SK-N-SH (cell line): ENCODE measurements at regions not wholly inside any gene's neighbourhood (a gene's known extent, or its start where the extent isn't known, plus 50 kb on each side); places are given as distances from the start of the nearest gene placed in this dataset.

Experiments
- CTCF ChIA-PET: fragments of 300-600, 350-600 bp; formaldehyde crosslinking; extraction: SDS; loops from one replicate; lab custom pipeline; 2021; lab: Yijun Ruan, JAX
- POLR2A ChIA-PET: fragments of 350-600 bp; sonication (Branson Sonifier 250); formaldehyde crosslinking; extraction: SDS; loops from one replicate; lab custom pipeline; 2020; ENCODE audit warnings: antibody characterized with exemption, inconsistent platforms; lab: Yijun Ruan, JAX
- DNase-seq: peaks from one replicate; pipeline ENCODE4 v3.0.0; 2012
- H2AFZ ChIP-seq: fragments of 200-600 bp; sonication (generic); 2 replicates; pipeline ENCODE4 v1.8.1; 2016; ENCODE audit warnings: antibody characterized with exemption, mild to moderate bottlenecking, low read depth
- H3F3A ChIP-seq: fragments of 200-600 bp; sonication (generic); replicated peaks from 2 replicates; pipeline ENCODE3; 2016; ENCODE audit warnings: antibody characterized with exemption, mild to moderate bottlenecking; ENCODE audit not compliant: insufficient read depth
- H3K27ac ChIP-seq, 2 experiments: fragments of 200-500 bp in 1 of 2; fragments of 200-600 bp in 1 of 2; sonication (Bioruptor generic) in 1 of 2; sonication (generic), shearing (Covaris generic) in 1 of 2; 2 replicates each; pipeline versions ENCODE4 v1.5.1 to v1.6.1; 2014 to 2016; ENCODE audit warnings: low read depth in 2 of 2, inconsistent platforms in 1 of 2, low read length in 1 of 2, mild to moderate bottlenecking in 1 of 2, mixed read lengths in 1 of 2
- H3K27me3 ChIP-seq: fragments of 200-600 bp; sonication (generic), shearing (Covaris generic); 2 replicates; pipeline ENCODE4 v1.6.1; 2016; ENCODE audit warnings: mixed run types; ENCODE audit not compliant: insufficient read depth
- H3K36me3 ChIP-seq, 2 experiments: fragments of 200-500 bp in 1 of 2; fragments of 200-600 bp in 1 of 2; sonication (Bioruptor generic) in 1 of 2; sonication (generic) in 1 of 2; replicated peaks in 1 of 2; 2 replicates each; pipeline versions ENCODE3 to v1.5.1; 2014 to 2016; ENCODE audit warnings: low read length in 1 of 2, mild to moderate bottlenecking in 1 of 2; ENCODE audit not compliant: insufficient read depth in 2 of 2, control insufficient read depth in 1 of 2
- H3K4me1 ChIP-seq, 2 experiments: fragments of 200-500 bp in 1 of 2; fragments of 200-600 bp in 1 of 2; sonication (Bioruptor generic) in 1 of 2; sonication (generic), shearing (Covaris generic) in 1 of 2; 2 replicates each; pipeline versions ENCODE4 v1.5.1 to v1.6.1; 2014 to 2016; ENCODE audit warnings: low read depth in 1 of 2, low read length in 1 of 2, mixed run types in 1 of 2; ENCODE audit not compliant: insufficient read depth in 2 of 2, control insufficient read depth in 1 of 2
- H3K4me2 ChIP-seq: fragments of 200-600 bp; sonication (generic), shearing (Covaris generic); 2 replicates; pipeline ENCODE4 v1.6.1; 2017; ENCODE audit warnings: mixed run types
- H3K4me3 ChIP-seq, 2 experiments: fragments of 200-500 bp in 1 of 2; fragments of 200-600 bp in 1 of 2; sonication (Bioruptor generic) in 1 of 2; sonication (generic), shearing (Covaris generic) in 1 of 2; 2 replicates each; pipeline versions ENCODE4 v1.5.1 to v1.8.1; 2014 to 2016; ENCODE audit warnings: low read depth in 2 of 2, inconsistent platforms in 1 of 2, low read length in 1 of 2, mild to moderate bottlenecking in 1 of 2, mixed read lengths in 1 of 2, moderate library complexity in 1 of 2
- H3K79me2 ChIP-seq: fragments of 200-600 bp; sonication (generic); 2 replicates; pipeline ENCODE4 v1.8.1; 2017; ENCODE audit warnings: mild to moderate bottlenecking; ENCODE audit not compliant: insufficient read depth
- H3K9ac ChIP-seq: fragments of 200-600 bp; sonication (generic); 2 replicates; pipeline ENCODE4 v1.6.1; 2017; ENCODE audit warnings: mixed run types
- H3K9me2 ChIP-seq: fragments of 200-600 bp; sonication (generic); 2 replicates; pipeline ENCODE4 v1.6.1; 2017; ENCODE audit warnings: mixed run types
- H3K9me3 ChIP-seq: fragments of 200-600 bp; sonication (generic); 2 replicates; pipeline ENCODE4 v1.6.1; 2017; ENCODE audit warnings: mixed run types, mild to moderate bottlenecking, moderate library complexity
- H4K20me1 ChIP-seq: fragments of 200-600 bp; sonication (generic); 2 replicates; pipeline ENCODE4 v1.6.1; 2017; ENCODE audit warnings: mild to moderate bottlenecking, mixed run types; ENCODE audit not compliant: insufficient read depth
- CHD2 ChIP-seq: fragments of 150-350 bp; IDR thresholded peaks from 2 replicates; pipeline ENCODE4 v1.6.1; 2018; ENCODE audit warnings: low read length; ENCODE audit not compliant: partially characterized antibody
- EP300 ChIP-seq, 2 experiments: IDR thresholded peaks; 2 replicates each; pipeline versions ENCODE4 v1.4.0 to v1.6.1; 2012; ENCODE audit warnings: borderline replicate concordance in 1 of 2, low read depth in 1 of 2, low read length in 1 of 2
- FOSL2 ChIP-seq: IDR thresholded peaks from 2 replicates; pipeline ENCODE4 v1.4.0; 2012; ENCODE audit warnings: low read depth, mild to moderate bottlenecking, moderate library complexity, borderline replicate concordance
- FOXM1 ChIP-seq: IDR thresholded peaks from 2 replicates; pipeline ENCODE4 v1.4.0; 2012; ENCODE audit warnings: low read depth, mild to moderate bottlenecking
- GABPA ChIP-seq: IDR thresholded peaks from 2 replicates; pipeline ENCODE4 v1.4.0; 2012; ENCODE audit warnings: low read depth, mild to moderate bottlenecking
- GATA2 ChIP-seq: sonication (generic); formaldehyde crosslinking; IDR thresholded peaks from 2 replicates; pipeline ENCODE4 v1.5.0; 2020; ENCODE audit warnings: mild to moderate bottlenecking, missing genetic modification reagents
- JUND ChIP-seq: IDR thresholded peaks from 2 replicates; pipeline ENCODE4 v1.4.0; 2012
- MEF2A ChIP-seq: IDR thresholded peaks from 2 replicates; pipeline ENCODE4 v1.4.0; 2012; ENCODE audit warnings: low read depth, borderline replicate concordance
- RAD21 ChIP-seq: IDR thresholded peaks from 2 replicates; pipeline ENCODE4 v1.6.1; 2012; ENCODE audit warnings: mild to moderate bottlenecking, low read length
- RXRA ChIP-seq: IDR thresholded peaks from 2 replicates; pipeline ENCODE4 v1.4.0; 2012; ENCODE audit warnings: low read depth, mild to moderate bottlenecking, borderline replicate concordance
- SIN3A ChIP-seq: IDR thresholded peaks from 2 replicates; pipeline ENCODE4 v1.6.1; 2012; ENCODE audit warnings: low read depth, mild to moderate bottlenecking, low read length, moderate library complexity, borderline replicate concordance
- TAF1 ChIP-seq: IDR thresholded peaks from 2 replicates; pipeline ENCODE4 v1.6.1; 2012; ENCODE audit warnings: low read depth, mild to moderate bottlenecking, low read length, moderate library complexity, borderline replicate concordance
- YY1 ChIP-seq: IDR thresholded peaks from 2 replicates; pipeline ENCODE4 v1.4.0; 2012; ENCODE audit warnings: low read depth, mild to moderate bottlenecking
- WGBS: methylation state at CpG from one replicate; pipeline ENCODE4 v1.1.6; 2017; ENCODE audit warnings: low lambda C conversion rate; 5-methylcytosine and 5-hydroxymethylcytosine counted together
- TF ChIP-seq, protein P1 (sequence below): IDR thresholded peaks from 2 replicates; pipeline ENCODE4 v1.4.0; 2012; ENCODE audit warnings: low read depth, borderline replicate concordance
- TF ChIP-seq, protein P2 (sequence below): fragments of 200-600 bp; sonication (generic); IDR thresholded peaks from 2 replicates; pipeline ENCODE4 v1.6.1; 2017; ENCODE audit warnings: antibody characterized with exemption, mild to moderate bottlenecking, moderate library complexity
- TF ChIP-seq, protein P3 (sequence below): IDR thresholded peaks from 2 replicates; pipeline ENCODE4 v1.6.1; 2012; ENCODE audit warnings: mild to moderate bottlenecking, low read depth, low read length, moderate library complexity
- TF ChIP-seq, protein P4 (sequence below): fragments of 150-350 bp; IDR thresholded peaks from 2 replicates; pipeline ENCODE4 v1.6.1; 2017; ENCODE audit warnings: antibody characterized with exemption, low read length, low read depth, borderline replicate concordance
- TF ChIP-seq, protein P5 (sequence below): IDR thresholded peaks from 2 replicates; pipeline ENCODE4 v1.4.0; 2012; ENCODE audit warnings: low read depth, borderline replicate concordance
- TF ChIP-seq, protein P6 (sequence below): IDR thresholded peaks from 2 replicates; pipeline ENCODE4; 2012

DNA sequence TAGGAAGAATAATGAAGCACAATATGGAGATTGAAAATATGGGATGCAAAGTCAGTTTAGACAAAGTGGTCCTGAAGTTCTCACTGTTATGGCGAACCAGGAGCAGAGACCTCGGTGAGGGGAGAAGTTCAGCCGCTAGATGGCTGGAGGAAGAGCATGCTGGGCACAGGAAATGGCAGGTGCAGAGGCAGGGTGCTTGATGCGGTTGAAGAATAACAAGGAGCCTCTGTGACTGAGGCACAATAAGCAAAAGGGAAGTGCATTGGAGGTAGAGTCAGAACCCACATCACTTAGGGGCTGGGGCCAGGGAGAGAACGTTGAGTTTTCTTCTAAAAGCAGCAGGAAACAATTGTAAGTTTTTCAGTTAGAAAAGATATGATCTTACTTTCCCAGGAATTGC is 1725.2 kb downstream of the EFNB2 start:
- Histone ChIP-seq H3F3A (no peaks in the 10 kb centered on the region), H3K36me3 (no peaks in the 10 kb centered on the region), H3K79me2 (no peaks in the 10 kb centered on the region), H3K4me2 (no peak overlapping the region), H3K4me1 (no peaks in the 10 kb centered on the region), H2AFZ (no peak overlapping the region), H3K27me3 (no peaks in the 10 kb centered on the region), H3K9ac (no peak overlapping the region), H3K4me3 (no peak overlapping the region), H3K9me3 (no peaks in the 10 kb centered on the region), H4K20me1 (no peaks in the 10 kb centered on the region), H3K9me2 (no peaks in the 10 kb centered on the region), H3K27ac (no peak overlapping the region)
- TF ChIP-seq, protein P1, sequence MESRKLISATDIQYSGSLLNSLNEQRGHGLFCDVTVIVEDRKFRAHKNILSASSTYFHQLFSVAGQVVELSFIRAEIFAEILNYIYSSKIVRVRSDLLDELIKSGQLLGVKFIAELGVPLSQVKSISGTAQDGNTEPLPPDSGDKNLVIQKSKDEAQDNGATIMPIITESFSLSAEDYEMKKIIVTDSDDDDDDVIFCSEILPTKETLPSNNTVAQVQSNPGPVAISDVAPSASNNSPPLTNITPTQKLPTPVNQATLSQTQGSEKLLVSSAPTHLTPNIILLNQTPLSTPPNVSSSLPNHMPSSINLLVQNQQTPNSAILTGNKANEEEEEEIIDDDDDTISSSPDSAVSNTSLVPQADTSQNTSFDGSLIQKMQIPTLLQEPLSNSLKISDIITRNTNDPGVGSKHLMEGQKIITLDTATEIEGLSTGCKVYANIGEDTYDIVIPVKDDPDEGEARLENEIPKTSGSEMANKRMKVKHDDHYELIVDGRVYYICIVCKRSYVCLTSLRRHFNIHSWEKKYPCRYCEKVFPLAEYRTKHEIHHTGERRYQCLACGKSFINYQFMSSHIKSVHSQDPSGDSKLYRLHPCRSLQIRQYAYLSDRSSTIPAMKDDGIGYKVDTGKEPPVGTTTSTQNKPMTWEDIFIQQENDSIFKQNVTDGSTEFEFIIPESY = no peak
- no peak for TF ChIP-seq SIN3A
- no peak for TF ChIP-seq MEF2A
- no peak for TF ChIP-seq CHD2
- TF ChIP-seq, protein P2, sequence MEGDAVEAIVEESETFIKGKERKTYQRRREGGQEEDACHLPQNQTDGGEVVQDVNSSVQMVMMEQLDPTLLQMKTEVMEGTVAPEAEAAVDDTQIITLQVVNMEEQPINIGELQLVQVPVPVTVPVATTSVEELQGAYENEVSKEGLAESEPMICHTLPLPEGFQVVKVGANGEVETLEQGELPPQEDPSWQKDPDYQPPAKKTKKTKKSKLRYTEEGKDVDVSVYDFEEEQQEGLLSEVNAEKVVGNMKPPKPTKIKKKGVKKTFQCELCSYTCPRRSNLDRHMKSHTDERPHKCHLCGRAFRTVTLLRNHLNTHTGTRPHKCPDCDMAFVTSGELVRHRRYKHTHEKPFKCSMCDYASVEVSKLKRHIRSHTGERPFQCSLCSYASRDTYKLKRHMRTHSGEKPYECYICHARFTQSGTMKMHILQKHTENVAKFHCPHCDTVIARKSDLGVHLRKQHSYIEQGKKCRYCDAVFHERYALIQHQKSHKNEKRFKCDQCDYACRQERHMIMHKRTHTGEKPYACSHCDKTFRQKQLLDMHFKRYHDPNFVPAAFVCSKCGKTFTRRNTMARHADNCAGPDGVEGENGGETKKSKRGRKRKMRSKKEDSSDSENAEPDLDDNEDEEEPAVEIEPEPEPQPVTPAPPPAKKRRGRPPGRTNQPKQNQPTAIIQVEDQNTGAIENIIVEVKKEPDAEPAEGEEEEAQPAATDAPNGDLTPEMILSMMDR = no peak
- TF ChIP-seq, protein P3, sequence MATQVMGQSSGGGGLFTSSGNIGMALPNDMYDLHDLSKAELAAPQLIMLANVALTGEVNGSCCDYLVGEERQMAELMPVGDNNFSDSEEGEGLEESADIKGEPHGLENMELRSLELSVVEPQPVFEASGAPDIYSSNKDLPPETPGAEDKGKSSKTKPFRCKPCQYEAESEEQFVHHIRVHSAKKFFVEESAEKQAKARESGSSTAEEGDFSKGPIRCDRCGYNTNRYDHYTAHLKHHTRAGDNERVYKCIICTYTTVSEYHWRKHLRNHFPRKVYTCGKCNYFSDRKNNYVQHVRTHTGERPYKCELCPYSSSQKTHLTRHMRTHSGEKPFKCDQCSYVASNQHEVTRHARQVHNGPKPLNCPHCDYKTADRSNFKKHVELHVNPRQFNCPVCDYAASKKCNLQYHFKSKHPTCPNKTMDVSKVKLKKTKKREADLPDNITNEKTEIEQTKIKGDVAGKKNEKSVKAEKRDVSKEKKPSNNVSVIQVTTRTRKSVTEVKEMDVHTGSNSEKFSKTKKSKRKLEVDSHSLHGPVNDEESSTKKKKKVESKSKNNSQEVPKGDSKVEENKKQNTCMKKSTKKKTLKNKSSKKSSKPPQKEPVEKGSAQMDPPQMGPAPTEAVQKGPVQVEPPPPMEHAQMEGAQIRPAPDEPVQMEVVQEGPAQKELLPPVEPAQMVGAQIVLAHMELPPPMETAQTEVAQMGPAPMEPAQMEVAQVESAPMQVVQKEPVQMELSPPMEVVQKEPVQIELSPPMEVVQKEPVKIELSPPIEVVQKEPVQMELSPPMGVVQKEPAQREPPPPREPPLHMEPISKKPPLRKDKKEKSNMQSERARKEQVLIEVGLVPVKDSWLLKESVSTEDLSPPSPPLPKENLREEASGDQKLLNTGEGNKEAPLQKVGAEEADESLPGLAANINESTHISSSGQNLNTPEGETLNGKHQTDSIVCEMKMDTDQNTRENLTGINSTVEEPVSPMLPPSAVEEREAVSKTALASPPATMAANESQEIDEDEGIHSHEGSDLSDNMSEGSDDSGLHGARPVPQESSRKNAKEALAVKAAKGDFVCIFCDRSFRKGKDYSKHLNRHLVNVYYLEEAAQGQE = no peak
- TF ChIP-seq GATA2 (CRISPR knock-in tag) = no peak
- no peak for TF ChIP-seq RAD21
- no peak for TF ChIP-seq RXRA
- no peak for TF ChIP-seq TAF1
- TF ChIP-seq FOXM1 = no peak
- TF ChIP-seq FOSL2 = no peak
- no peak for TF ChIP-seq GABPA
- no peak for TF ChIP-seq JUND
- TF ChIP-seq, protein P4, sequence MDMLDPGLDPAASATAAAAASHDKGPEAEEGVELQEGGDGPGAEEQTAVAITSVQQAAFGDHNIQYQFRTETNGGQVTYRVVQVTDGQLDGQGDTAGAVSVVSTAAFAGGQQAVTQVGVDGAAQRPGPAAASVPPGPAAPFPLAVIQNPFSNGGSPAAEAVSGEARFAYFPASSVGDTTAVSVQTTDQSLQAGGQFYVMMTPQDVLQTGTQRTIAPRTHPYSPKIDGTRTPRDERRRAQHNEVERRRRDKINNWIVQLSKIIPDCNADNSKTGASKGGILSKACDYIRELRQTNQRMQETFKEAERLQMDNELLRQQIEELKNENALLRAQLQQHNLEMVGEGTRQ = no peak
- TF ChIP-seq, protein P5, sequence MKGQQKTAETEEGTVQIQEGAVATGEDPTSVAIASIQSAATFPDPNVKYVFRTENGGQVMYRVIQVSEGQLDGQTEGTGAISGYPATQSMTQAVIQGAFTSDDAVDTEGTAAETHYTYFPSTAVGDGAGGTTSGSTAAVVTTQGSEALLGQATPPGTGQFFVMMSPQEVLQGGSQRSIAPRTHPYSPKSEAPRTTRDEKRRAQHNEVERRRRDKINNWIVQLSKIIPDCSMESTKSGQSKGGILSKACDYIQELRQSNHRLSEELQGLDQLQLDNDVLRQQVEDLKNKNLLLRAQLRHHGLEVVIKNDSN = no peak
- TF ChIP-seq, protein P6, sequence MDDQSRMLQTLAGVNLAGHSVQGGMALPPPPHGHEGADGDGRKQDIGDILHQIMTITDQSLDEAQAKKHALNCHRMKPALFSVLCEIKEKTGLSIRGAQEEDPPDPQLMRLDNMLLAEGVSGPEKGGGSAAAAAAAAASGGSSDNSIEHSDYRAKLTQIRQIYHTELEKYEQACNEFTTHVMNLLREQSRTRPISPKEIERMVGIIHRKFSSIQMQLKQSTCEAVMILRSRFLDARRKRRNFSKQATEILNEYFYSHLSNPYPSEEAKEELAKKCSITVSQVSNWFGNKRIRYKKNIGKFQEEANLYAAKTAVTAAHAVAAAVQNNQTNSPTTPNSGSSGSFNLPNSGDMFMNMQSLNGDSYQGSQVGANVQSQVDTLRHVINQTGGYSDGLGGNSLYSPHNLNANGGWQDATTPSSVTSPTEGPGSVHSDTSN = no peak
- TF ChIP-seq EP300 (IDR thresholded peaks at IDR 0.05; ENCODE audit: borderline replicate concordance in 1 of 2, low read depth in 1 of 2, low read length in 1 of 2) = no peak
- TF ChIP-seq YY1 = no peak
- 67% methylated on average over 5 of the region's 5 CpGs for WGBS
- DNase-seq = no peak
- CTCF ChIA-PET = no interaction called here
- POLR2A ChIA-PET = no interaction called here
